ENCODE measurements at regions not wholly inside any gene's neighbourhood (a gene's known extent, or its start where the extent isn't known, plus 50 kb on each side); places are given as distances from the start of the nearest gene placed in this dataset.

DNA sequence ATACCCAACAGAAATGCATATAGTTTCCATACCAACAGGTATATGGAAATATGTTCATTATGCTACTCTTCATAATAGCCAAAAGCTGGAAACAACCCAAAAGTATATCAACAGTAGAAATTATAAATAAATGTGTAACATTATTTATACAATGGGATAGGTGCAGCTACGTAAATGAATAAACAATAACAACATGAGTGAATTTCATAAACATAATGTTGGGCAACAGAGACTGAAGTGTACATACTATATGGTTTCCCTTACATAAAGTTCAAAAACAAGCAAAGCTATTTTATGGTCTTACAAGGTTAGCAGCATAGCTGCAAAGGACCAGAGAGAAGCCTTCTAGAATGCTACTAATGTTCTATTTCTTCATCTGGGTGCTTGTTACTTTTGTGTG is 305.0 kb downstream of the INSC start:
- peaks cover 3% of the 10 kb centered on the region for H3K4me1 ChIP-seq
- no peaks in the 10 kb centered on the region for H3K27me3 ChIP-seq (ENCODE audit: control insufficient read depth, insufficient read depth, low read length)

DNA sequence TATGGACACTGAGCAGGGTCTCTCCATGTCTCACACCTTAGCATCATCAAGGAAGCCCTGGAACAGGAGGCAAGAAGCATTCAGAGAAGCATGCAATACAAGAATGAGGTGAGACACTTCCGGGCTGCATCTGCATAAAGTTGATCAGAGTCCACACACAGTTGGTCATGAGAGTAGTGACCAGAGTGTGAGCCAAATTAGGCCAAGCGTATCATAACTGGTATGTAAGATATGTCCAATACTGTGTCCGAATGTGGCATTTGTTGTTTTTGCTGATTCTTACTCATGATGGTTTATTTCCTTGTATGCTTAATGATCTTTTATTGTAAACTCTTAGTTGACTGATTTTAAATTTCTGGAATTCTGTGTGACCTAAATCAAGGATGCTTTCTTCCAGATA is 315.7 kb downstream of the INSC start:
- H3K4me1 ChIP-seq = no peaks in the 10 kb centered on the region
- no peak overlapping the region for H3K9ac ChIP-seq
- H3K9me3 ChIP-seq (ENCODE audit: control insufficient read depth, low read length) = no peaks in the 10 kb centered on the region
- H3K27me3 ChIP-seq (ENCODE audit: control insufficient read depth, insufficient read depth, low read length) = no peaks in the 10 kb centered on the region
- TF ChIP-seq, protein P1, sequence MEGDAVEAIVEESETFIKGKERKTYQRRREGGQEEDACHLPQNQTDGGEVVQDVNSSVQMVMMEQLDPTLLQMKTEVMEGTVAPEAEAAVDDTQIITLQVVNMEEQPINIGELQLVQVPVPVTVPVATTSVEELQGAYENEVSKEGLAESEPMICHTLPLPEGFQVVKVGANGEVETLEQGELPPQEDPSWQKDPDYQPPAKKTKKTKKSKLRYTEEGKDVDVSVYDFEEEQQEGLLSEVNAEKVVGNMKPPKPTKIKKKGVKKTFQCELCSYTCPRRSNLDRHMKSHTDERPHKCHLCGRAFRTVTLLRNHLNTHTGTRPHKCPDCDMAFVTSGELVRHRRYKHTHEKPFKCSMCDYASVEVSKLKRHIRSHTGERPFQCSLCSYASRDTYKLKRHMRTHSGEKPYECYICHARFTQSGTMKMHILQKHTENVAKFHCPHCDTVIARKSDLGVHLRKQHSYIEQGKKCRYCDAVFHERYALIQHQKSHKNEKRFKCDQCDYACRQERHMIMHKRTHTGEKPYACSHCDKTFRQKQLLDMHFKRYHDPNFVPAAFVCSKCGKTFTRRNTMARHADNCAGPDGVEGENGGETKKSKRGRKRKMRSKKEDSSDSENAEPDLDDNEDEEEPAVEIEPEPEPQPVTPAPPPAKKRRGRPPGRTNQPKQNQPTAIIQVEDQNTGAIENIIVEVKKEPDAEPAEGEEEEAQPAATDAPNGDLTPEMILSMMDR (IDR thresholded peaks at IDR 0.05) = no peak
- no peaks in the 10 kb centered on the region for H3K79me2 ChIP-seq
- H3K36me3 ChIP-seq (ENCODE audit: control insufficient read depth, insufficient read depth, low read length) = no peaks in the 10 kb centered on the region
- H3K27ac ChIP-seq = no peak overlapping the region
- H3K4me2 ChIP-seq (ENCODE audit: low read length) = no peak overlapping the region
- no peak overlapping the region for H2AFZ ChIP-seq
- H3K4me3 ChIP-seq (ENCODE audit: low read depth, low read length) = no peak overlapping the region

More for the DNA sequence above, 305.0 kb downstream of the INSC start:
- no peak overlapping the region for H3K4me3 ChIP-seq (ENCODE audit: low read depth, low read length)
- no peaks in the 10 kb centered on the region for H3K9me3 ChIP-seq (ENCODE audit: control insufficient read depth, low read length)
- H3K4me2 ChIP-seq (ENCODE audit: low read length) = no peak overlapping the region
- H3K27ac ChIP-seq = no peak overlapping the region
- TF ChIP-seq, protein P1 (IDR thresholded peaks at IDR 0.05) = no peak
- no peak overlapping the region for H2AFZ ChIP-seq
- H3K9ac ChIP-seq = no peak overlapping the region
- no peaks in the 10 kb centered on the region for H3K36me3 ChIP-seq (ENCODE audit: control insufficient read depth, insufficient read depth, low read length)
- H3K79me2 ChIP-seq = no peaks in the 10 kb centered on the region

DNA sequence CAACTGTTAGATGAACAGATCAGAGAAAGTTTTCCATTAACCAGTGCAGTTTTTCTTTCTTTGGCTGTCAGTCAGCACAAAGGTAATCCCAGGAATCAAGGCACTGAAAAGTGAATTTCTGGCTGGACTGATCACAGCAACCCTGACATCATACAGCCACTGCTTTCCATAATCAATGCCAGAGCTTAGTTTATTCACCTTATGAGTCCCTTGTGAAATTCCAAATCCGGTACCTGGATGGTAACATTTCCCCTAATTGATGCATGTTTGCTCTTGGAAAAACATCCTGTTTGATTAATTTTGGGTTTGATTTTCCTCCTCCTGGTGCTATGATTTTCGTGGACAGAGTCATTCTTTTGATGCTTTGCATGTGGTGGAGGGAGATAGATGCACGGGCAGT is 319.8 kb downstream of the INSC start:
- no peaks in the 10 kb centered on the region for H3K4me1 ChIP-seq
- no peaks in the 10 kb centered on the region for H3K9me3 ChIP-seq (ENCODE audit: control insufficient read depth, low read length)
- H3K36me3 ChIP-seq (ENCODE audit: control insufficient read depth, insufficient read depth, low read length) = no peaks in the 10 kb centered on the region
- TF ChIP-seq, protein P1 (IDR thresholded peaks at IDR 0.05) = no peak
- H2AFZ ChIP-seq = no peak overlapping the region
- H3K27me3 ChIP-seq (ENCODE audit: control insufficient read depth, insufficient read depth, low read length) = no peaks in the 10 kb centered on the region
- no peak overlapping the region for H3K9ac ChIP-seq
- no peak overlapping the region for H3K4me3 ChIP-seq (ENCODE audit: low read depth, low read length)
- no peak overlapping the region for H3K4me2 ChIP-seq (ENCODE audit: low read length)
- no peaks in the 10 kb centered on the region for H3K79me2 ChIP-seq
- no peak overlapping the region for H3K27ac ChIP-seq

DNA sequence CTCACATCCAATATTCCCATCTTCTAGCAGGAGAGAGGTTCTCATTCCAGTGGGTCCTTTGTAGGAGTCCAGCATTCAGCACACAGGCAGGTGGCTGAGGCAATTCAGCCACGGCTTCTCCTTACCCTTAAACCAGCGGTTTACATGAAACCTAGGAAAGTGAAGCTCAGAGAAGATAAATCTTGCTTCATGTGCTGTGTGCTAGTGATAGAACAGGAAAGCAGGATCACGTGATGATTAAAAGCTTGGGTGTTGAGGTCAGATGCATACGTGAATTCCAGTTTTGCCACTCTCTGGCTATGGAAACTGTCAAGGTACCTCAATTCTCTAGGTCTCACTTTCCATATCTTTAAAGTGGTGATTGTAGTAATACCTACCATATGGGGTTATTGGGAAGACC is 331.6 kb downstream of the INSC start:
- Histone ChIP-seq H2AFZ (no peak overlapping the region), H3K9ac (no peak overlapping the region), H3K4me1 (no peaks in the 10 kb centered on the region), H3K27me3 (ENCODE audit: control insufficient read depth, insufficient read depth, low read length) (no peaks in the 10 kb centered on the region), H3K4me3 (ENCODE audit: low read depth, low read length) (no peak overlapping the region), H3K79me2 (no peaks in the 10 kb centered on the region), H3K9me3 (ENCODE audit: control insufficient read depth, low read length) (no peaks in the 10 kb centered on the region), H3K4me2 (ENCODE audit: low read length) (no peak overlapping the region), H3K27ac (no peak overlapping the region), H3K36me3 (ENCODE audit: control insufficient read depth, insufficient read depth, low read length) (no peaks in the 10 kb centered on the region)
- TF ChIP-seq, protein P1 (IDR thresholded peaks at IDR 0.05) = no peak

DNA sequence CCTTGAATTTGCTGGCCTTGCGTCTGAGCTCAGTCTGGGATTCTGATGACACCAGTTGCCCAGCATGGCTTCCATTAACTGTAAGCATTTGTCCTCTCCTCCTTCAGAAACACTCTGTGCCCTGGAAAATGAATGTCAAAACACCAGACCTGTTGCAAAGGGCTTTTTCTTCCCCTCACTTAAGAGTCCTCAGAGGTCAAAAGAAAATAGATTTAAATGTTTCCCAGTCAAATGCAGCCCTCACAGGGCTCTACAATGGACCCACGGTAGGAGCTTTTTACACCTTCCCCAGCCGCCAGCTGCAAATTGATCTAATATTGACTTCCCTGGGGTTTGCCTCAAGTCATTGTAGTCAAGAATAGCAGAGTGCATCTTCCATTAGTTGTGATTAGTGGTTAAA is 332.2 kb downstream of the INSC start:
- Histone ChIP-seq H3K4me3 (ENCODE audit: low read depth, low read length) (no peak overlapping the region), H3K4me2 (ENCODE audit: low read length) (no peak overlapping the region), H3K4me1 (no peaks in the 10 kb centered on the region), H3K9ac (no peak overlapping the region), H2AFZ (no peak overlapping the region), H3K27me3 (ENCODE audit: control insufficient read depth, insufficient read depth, low read length) (no peaks in the 10 kb centered on the region), H3K79me2 (no peaks in the 10 kb centered on the region), H3K27ac (no peak overlapping the region), H3K9me3 (ENCODE audit: control insufficient read depth, low read length) (no peaks in the 10 kb centered on the region), H3K36me3 (ENCODE audit: control insufficient read depth, insufficient read depth, low read length) (no peaks in the 10 kb centered on the region)
- TF ChIP-seq, protein P1 (IDR thresholded peaks at IDR 0.05) = no peak
